Activated T-cell treated with anti-CD3 and anti-CD28 coated beads, Interleukin-2, amount 50 U/mL, for 24 hours (primary cell): ENCODE measurements at regions not wholly inside any gene's neighbourhood (a gene's known extent, or its start where the extent isn't known, plus 50 kb on each side); places are given as distances from the start of the nearest gene placed in this dataset.
"Not testable (repeated sequence)": the region's sequence is repeated elsewhere in the genome, so short reads cannot be mapped to it uniquely, and the experiment has no call there.

ENCODE experiments used
- DNase-seq: peaks from one replicate; pipeline ENCODE4 v3.0.0-alpha.2; 2020
- H3K27ac Mint-ChIP-seq: 2 replicates; pipeline ENCODE4 v1.8.0; 2020; ENCODE audit warnings: mild to moderate bottlenecking, mixed read lengths
- H3K27me3 Mint-ChIP-seq: 2 replicates; pipeline ENCODE4 v1.8.0; 2020; ENCODE audit warnings: mixed read lengths
- H3K36me3 Mint-ChIP-seq: 2 replicates; pipeline ENCODE4 v1.8.0; 2020; ENCODE audit warnings: low read depth, mixed read lengths
- H3K4me1 Mint-ChIP-seq: 2 replicates; pipeline ENCODE4 v1.8.0; 2020; ENCODE audit warnings: low read depth, mixed read lengths
- H3K4me3 Mint-ChIP-seq: 2 replicates; pipeline ENCODE4 v1.8.0; 2020; ENCODE audit warnings: mild to moderate bottlenecking, moderate library complexity, mixed read lengths
- H3K9me3 Mint-ChIP-seq: 2 replicates; pipeline ENCODE4 v1.8.0; 2020; ENCODE audit warnings: mixed read lengths

DNA sequence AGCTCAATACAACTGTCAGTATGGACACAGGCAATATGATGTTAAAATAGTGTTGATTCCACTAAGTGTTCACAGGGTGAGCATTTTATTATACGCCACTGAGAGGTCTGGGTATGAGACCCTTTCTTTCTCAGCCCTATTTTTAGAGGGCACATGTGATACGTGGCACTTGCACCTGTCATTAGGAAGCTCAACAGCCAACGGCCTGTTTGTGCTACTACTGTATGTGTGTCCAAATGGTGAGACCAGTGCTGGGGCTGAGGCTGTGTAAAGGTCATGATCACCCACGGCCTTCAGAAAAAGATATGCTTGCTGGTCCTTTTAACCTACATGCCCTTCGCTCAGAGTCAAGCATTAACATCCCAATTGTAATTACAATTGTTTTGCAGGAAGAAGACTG lies 176.2 kb downstream of the DUSP10 start:
- Mint-ChIP-seq H3K4me1 (no peaks in the 10 kb centered on the region), H3K9me3 (no peaks in the 10 kb centered on the region), H3K36me3 (no peaks in the 10 kb centered on the region), H3K27ac (no peak overlapping the region), H3K27me3 (peaks cover 11% of the 10 kb centered on the region), H3K4me3 (no peak overlapping the region)
- DNase-seq, result no peak

DNA sequence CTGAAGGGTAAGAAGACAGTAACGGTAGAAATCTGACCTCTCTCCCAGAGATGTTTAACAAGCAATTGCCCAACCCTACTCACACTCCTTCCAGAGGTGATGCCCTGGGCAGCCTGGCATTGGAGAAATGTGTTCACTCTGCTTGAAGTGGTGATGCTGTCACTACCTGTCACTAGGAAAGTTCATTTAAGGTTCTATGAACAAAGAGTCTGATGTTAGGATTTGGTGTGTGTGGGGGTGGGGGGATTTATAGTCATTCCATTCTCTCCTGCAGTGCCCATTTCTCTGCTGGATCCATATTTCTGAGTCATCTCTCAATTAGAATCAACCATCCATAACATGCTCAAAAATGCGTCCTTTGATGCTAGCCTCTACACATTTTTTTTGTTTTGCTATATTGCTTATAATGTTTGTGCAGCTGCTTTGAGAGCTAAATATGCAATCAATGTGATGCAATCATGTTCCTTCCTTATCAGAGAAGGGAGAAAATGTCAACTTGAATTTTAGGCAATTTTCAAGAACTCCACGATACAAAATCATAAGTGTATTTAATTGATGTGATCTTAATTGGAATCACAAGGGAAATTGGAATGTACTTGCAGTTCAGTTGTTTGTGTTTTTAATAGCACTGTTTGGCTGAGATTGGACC lies 173.9 kb downstream of the DUSP10 start:
- Mint-ChIP-seq H3K4me1 (no peaks in the 10 kb centered on the region), H3K4me3 (no peak overlapping the region)
- no peak for DNase-seq

DNA sequence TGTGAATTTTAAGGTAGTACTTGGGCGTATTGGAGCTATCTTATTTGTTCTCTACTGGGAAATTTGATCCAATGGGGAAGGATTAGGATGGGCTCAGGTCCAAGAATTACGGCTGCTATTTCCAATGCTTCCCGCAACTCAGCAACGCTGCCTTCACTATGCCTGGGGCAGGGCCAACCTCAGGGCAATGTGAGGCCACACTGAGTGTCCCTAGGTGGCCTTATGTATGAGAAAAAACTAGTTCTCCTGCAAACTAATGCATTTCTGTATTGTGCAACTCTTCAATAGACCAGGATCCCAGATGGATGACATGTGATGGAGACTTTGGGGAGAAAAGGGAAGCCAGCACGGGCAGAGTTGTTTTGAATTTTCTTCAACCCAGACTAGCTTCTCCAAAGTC lies 168.1 kb downstream of the DUSP10 start:
- Mint-ChIP-seq H3K4me1 (no peaks in the 10 kb centered on the region), H3K36me3 (no peaks in the 10 kb centered on the region), H3K27me3 (peaks cover 6% of the 10 kb centered on the region), H3K9me3 (no peaks in the 10 kb centered on the region), H3K4me3 (no peak overlapping the region), H3K27ac (no peak overlapping the region)
- DNase-seq, result no peak

More for the DNA sequence above, 173.9 kb downstream of the DUSP10 start:
- Mint-ChIP-seq H3K9me3 (no peaks in the 10 kb centered on the region), H3K36me3 (no peaks in the 10 kb centered on the region), H3K27me3 (peaks cover 11% of the 10 kb centered on the region), H3K27ac (no peak overlapping the region)

DNA sequence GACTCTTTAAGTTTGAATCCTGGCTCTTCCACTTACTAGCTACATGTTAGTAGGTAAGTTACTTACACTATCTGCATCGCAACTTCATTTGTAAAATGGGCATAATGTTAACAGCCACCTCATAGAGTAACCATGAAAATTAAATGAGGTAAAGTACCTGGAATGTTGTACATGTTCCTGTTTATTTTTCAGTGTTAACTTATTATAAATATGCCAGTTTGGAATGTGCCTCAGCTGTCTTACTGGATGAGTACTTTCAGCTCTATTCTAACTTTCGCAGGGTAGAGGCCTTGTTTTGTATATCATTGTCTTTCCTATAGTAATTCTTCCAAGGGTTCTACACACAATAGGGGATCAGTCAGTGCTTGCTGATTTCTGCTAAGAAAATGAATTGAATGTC lies 167.4 kb downstream of the DUSP10 start:
- Mint-ChIP-seq H3K36me3 (no peaks in the 10 kb centered on the region), H3K9me3 (no peaks in the 10 kb centered on the region), H3K27ac (no peak overlapping the region), H3K4me1 (no peaks in the 10 kb centered on the region), H3K4me3 (no peak overlapping the region), H3K27me3 (peaks cover 6% of the 10 kb centered on the region)
- DNase-seq, result no peak

DNA sequence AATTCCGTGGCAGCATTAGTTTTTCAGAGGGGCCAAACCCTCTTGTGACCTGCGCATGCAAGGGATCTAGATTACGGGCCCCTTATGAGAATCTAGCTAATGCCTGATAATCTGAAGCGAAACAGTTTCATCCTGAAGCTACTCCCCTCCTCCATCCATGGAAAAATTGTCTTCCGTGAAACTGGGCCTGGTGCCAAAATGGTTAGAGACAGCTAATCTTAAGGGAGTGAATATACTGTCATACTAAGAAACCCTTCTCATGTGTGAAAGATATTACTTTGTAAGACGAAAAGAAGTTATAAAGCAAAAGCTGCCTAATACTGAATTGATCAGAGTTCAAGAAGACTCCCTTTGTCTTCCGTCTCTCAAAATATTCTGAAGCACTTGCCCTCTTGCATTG lies 166.3 kb downstream of the DUSP10 start:
- Mint-ChIP-seq H3K27me3 (peaks cover 6% of the 10 kb centered on the region), H3K9me3 (no peaks in the 10 kb centered on the region), H3K4me3 (no peak overlapping the region), H3K36me3 (no peaks in the 10 kb centered on the region), H3K4me1 (no peaks in the 10 kb centered on the region), H3K27ac (no peak overlapping the region)
- DNase-seq, result no peak

DNA sequence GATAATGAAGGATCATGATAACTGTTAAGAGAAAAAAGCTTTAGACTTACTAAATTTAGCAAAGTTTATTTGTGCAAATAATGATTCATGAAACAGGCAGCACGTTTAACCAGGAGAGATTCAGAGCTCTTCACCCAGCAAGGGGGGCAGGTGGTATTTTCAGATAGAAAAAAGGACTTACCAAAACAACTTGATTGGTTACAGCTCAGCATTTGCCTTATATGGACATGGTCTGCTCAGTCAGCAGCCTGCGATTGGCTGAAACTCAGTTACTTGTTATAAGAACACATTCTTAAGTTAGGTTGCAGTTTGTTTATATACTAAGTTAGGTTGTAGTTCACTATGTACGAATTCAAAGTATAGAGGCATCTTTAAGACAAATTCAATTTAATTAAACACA lies 165.6 kb downstream of the DUSP10 start:
- H3K27me3 Mint-ChIP-seq, result peaks cover 6% of the 10 kb centered on the region
- no peak for DNase-seq
- no peaks in the 10 kb centered on the region for H3K9me3 Mint-ChIP-seq
- no peak overlapping the region for H3K4me3 Mint-ChIP-seq
- H3K36me3 Mint-ChIP-seq, result no peaks in the 10 kb centered on the region
- H3K4me1 Mint-ChIP-seq, result no peaks in the 10 kb centered on the region
- no peak overlapping the region for H3K27ac Mint-ChIP-seq

DNA sequence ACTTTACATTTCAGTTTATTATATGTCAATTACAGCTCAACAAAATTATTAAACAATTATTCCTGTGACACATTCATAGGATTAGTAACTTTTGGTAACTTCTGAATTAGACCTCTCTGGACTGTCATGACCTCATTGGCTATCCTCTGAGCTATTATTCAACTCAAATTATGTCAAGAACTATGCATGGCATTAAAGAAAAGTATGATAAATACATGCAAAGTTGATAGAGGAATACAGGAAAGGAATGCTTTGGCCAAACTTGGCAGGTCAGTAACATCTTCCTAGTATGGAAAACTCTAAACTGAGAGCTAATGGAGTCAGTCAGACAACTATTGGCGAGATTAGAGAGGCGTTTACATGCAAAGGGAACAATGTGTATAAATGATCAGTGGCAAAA lies 158.4 kb downstream of the DUSP10 start:
- H3K9me3 Mint-ChIP-seq, result no peaks in the 10 kb centered on the region
- DNase-seq, result no peak
- H3K27ac Mint-ChIP-seq, result no peak overlapping the region
- no peaks in the 10 kb centered on the region for H3K4me1 Mint-ChIP-seq
- no peaks in the 10 kb centered on the region for H3K27me3 Mint-ChIP-seq
- no peaks in the 10 kb centered on the region for H3K36me3 Mint-ChIP-seq
- H3K4me3 Mint-ChIP-seq, result no peak overlapping the region

DNA sequence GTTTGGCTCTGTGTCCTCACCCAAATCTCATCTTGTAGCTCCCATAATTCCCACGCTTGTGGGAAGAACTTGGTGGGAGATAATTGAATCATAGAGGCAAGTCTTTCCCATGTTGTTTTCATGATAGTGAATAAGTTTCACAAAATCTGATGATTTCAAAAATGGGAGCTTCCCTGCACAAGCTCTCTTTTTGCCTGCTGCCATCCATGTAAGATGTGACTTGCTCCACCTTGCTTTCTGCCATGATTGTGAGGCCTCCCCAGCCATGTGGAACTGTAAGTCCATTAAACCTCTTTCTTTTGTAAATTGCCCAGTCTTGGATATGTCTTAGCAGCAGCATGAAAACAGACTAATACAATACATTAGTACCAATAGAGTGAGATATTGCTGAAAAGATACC lies 154.9 kb downstream of the DUSP10 start:
- not testable (repeated sequence) for H3K9me3 Mint-ChIP-seq, H3K4me1 Mint-ChIP-seq, H3K27ac Mint-ChIP-seq, H3K4me3 Mint-ChIP-seq, DNase-seq, H3K27me3 Mint-ChIP-seq, H3K36me3 Mint-ChIP-seq

DNA sequence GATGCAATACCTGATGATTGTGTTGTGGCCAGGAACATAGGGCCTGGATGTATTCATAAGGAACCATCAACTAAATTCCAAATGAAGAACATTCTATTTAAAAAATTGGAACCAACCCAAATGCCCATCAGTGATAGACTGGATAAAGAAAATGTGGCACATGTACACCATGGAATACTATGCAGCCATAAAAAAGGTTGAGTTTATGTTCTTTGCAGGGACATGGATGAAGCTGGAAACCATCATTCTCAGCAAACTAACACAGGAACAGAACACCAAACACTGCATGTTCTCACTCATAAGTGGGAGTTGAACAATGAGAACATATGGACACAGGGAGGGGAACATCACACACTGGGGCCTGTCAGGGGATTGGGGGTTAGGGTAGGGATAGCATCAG lies 150.6 kb downstream of the DUSP10 start:
- H3K4me3 Mint-ChIP-seq, H3K27ac Mint-ChIP-seq, H3K9me3 Mint-ChIP-seq, H3K36me3 Mint-ChIP-seq, DNase-seq, H3K4me1 Mint-ChIP-seq, H3K27me3 Mint-ChIP-seq: not testable (repeated sequence)

DNA sequence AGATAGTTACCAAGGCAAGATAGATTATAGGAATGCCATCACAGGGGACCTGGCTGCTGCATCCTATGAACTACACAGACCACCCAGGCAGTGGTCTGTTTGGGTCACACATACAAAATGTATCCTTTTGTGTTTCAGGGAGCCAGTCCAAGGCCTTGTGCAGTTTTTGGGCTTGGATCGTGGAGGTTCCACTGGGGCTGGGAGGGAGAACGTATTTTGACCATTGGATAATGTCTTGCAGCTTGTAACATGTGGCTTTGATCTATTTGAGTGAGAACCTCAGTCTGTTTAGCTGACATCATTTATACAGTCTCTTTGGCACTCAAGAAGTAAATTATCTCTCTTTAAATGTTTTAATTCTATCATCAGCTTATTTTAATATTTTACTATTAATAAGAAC lies 147.3 kb downstream of the DUSP10 start:
- no peaks in the 10 kb centered on the region for H3K9me3 Mint-ChIP-seq
- H3K27ac Mint-ChIP-seq, result no peak overlapping the region
- H3K4me1 Mint-ChIP-seq, result no peaks in the 10 kb centered on the region
- H3K36me3 Mint-ChIP-seq, result no peaks in the 10 kb centered on the region
- no peak overlapping the region for H3K4me3 Mint-ChIP-seq
- no peak for DNase-seq
- H3K27me3 Mint-ChIP-seq, result no peaks in the 10 kb centered on the region

DNA sequence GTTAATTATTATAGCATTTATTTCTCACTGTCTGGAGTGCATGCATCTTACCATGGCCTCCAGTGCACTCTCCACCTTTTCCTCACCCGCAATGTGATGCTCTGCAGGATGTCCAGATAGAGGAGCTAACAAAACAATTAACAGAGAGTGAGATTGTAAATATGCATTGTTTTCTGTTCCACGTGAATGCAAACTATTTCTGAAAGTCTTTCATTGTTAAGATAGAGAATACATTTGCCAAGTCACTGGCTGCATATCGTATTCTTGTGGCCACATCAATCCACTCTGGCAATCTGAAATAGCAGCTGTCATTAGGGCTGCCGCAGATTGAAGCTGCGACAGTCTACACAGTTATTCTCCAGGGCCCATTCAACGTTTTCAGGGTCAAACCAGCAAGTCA lies 143.8 kb downstream of the DUSP10 start:
- DNase-seq, result no peak
- Mint-ChIP-seq H3K27ac (no peak overlapping the region), H3K27me3 (no peaks in the 10 kb centered on the region), H3K4me3 (no peak overlapping the region), H3K4me1 (no peaks in the 10 kb centered on the region), H3K9me3 (no peaks in the 10 kb centered on the region), H3K36me3 (no peaks in the 10 kb centered on the region)

DNA sequence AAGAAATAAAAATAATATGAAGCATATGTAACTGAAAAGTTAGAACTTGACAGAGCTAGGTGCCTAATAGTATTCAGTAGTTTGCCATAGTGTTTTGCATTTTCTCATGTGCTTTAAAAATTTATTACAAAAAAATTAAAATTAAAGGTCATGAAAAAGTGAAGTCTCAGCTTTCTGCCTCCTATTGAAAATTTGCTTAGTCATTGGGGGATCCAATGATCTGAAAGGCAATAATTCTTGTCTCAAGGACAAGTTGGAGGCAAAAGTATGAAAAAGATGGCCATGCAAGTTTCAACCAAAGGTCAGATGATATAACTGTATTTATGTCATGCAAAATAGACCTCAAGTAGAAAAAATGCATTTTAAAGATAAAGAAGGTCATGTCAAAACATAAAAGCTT lies 140.7 kb downstream of the DUSP10 start:
- H3K9me3 Mint-ChIP-seq, result no peaks in the 10 kb centered on the region
- no peaks in the 10 kb centered on the region for H3K4me1 Mint-ChIP-seq
- no peak for DNase-seq
- H3K27me3 Mint-ChIP-seq, result no peaks in the 10 kb centered on the region
- H3K4me3 Mint-ChIP-seq, result no peak overlapping the region
- H3K36me3 Mint-ChIP-seq, result no peaks in the 10 kb centered on the region
- H3K27ac Mint-ChIP-seq, result no peak overlapping the region

DNA sequence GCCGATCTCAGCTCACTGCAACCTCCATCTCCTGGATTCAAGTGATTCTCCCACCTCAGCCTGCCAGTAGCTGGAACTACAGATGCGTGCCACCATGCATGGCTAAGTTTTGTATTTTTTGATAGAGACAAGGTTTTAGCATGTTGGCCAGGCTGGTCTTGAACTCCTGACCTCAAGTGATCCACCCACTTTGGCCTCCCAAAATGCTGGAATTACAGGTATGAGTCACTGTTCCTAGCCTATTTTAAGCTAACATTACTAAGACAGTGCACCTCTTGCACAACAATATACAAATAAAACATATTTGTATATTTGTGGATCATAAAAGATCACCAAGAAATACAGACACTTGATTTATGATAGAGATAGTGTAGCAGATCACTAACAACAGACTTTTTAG lies 139.1 kb downstream of the DUSP10 start:
- Mint-ChIP-seq H3K36me3 (no peaks in the 10 kb centered on the region), H3K27ac (no peak overlapping the region), H3K9me3 (no peaks in the 10 kb centered on the region), H3K27me3 (no peaks in the 10 kb centered on the region), H3K4me3 (no peak overlapping the region), H3K4me1 (no peaks in the 10 kb centered on the region)
- no peak for DNase-seq

DNA sequence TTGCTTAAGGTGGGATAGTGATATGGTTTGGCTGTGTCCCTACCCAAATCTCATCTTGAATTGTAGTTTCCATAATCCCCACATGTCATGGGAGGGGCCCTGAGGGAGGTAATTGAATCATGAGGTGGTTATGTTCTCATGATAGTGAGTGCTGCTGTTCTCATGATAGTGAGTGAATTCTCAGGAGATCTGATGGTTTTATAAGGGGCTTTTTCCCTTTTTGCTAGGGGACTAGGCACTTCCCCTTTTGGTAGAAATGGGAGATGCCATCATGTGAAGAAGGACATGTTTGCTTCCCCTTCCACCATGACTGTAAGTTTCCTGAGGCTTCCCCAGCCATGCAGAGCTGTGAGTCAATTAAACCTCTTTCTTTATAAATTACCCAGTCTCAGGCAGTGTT lies 137.5 kb downstream of the DUSP10 start:
- H3K27ac Mint-ChIP-seq, DNase-seq, H3K9me3 Mint-ChIP-seq, H3K27me3 Mint-ChIP-seq, H3K4me3 Mint-ChIP-seq, H3K36me3 Mint-ChIP-seq, H3K4me1 Mint-ChIP-seq: not testable (repeated sequence)

DNA sequence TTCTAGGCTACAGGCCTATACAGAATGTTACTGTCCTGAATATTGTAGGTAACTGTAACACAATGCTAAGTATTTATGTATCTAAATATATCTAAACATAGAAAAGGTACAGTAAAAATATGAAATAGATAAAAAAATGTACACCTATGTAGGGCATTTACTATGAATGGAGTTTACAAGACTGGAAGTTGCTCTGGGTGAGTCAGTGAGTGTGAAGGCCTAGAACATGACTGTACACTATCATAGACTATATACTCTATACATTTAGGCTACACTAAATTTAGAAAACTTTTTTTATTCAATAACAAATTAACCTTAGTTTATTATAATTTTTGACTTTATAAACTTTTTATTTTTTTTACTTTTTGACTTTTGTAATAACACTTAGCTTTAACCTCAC lies 136.9 kb downstream of the DUSP10 start:
- no peaks in the 10 kb centered on the region for H3K27me3 Mint-ChIP-seq
- H3K4me1 Mint-ChIP-seq, result no peaks in the 10 kb centered on the region
- H3K4me3 Mint-ChIP-seq, result no peak overlapping the region
- H3K27ac Mint-ChIP-seq, result no peak overlapping the region
- DNase-seq, result no peak
- no peaks in the 10 kb centered on the region for H3K36me3 Mint-ChIP-seq
- no peaks in the 10 kb centered on the region for H3K9me3 Mint-ChIP-seq

DNA sequence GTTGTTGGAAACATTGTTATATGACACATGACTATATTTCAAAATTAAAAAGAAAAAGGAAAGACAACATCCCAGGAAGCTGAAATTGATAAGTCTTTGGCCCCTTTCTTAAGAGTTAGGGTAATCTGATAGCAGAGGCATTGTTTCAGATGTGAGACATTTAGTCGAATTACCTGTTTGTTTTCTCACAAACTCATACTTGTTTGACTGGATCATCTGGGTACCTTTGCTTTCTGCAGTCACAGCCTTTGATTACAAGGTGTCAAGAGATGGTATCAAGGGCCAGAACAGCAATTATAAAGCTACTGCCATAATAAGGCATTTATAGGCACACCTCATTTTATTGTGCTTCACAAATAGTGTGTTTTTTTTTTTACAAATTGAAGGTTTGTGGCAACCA lies 136.3 kb downstream of the DUSP10 start:
- no peaks in the 10 kb centered on the region for H3K27me3 Mint-ChIP-seq
- no peak for DNase-seq

More for the DNA sequence above, 136.3 kb downstream of the DUSP10 start:
- H3K36me3 Mint-ChIP-seq, result no peaks in the 10 kb centered on the region
- no peaks in the 10 kb centered on the region for H3K9me3 Mint-ChIP-seq
- H3K4me1 Mint-ChIP-seq, result no peaks in the 10 kb centered on the region
- H3K27ac Mint-ChIP-seq, result no peak overlapping the region
- no peak overlapping the region for H3K4me3 Mint-ChIP-seq
